Stimulated activated CD4-positive, alpha-beta T cell treated with anti-CD3 and anti-CD28 coated beads, Interleukin-1b, Interleukin-23, amount 100 ng/mL, for 48 hours (primary cell): ENCODE measurements at regions not wholly inside any gene's neighbourhood (a gene's known extent, or its start where the extent isn't known, plus 50 kb on each side); places are given as distances from the start of the nearest gene placed in this dataset.

Source experiments
- DNase-seq: peaks from one replicate; pipeline ENCODE4 v3.0.0-alpha.2; 2020

- DNase-seq = no peak
These were observed 213.4 kb downstream of the CBLN1 start for GRCh38 chr16:49068224-49068623.

GRCh38 chr16:49067776-49068175, 213.9 kb downstream of the CBLN1 start:
- DNase-seq = no peak

- DNase-seq = no peak
These were observed 220.4 kb downstream of the CBLN1 start for GRCh38 chr16:49061137-49061714.

GRCh38 chr16:49060728-49061127, 220.9 kb downstream of the CBLN1 start:
- no peak for DNase-seq

- DNase-seq = no peak
These were observed 223.3 kb downstream of the CBLN1 start for GRCh38 chr16:49058382-49058781.

GRCh38 chr16:49057936-49058335, 223.7 kb downstream of the CBLN1 start:
- no peak for DNase-seq

- no peak for DNase-seq
These were observed 224.2 kb downstream of the CBLN1 start for GRCh38 chr16:49057391-49057790.

- DNase-seq = no peak
These were observed 225.1 kb downstream of the CBLN1 start for GRCh38 chr16:49056546-49056945.

- no peak for DNase-seq
These were observed 225.7 kb downstream of the CBLN1 start for GRCh38 chr16:49055824-49056545.

GRCh38 chr16:49055291-49055690, 226.3 kb downstream of the CBLN1 start:
- DNase-seq = no peak

GRCh38 chr16:49054606-49055005, 227.0 kb downstream of the CBLN1 start:
- DNase-seq = no peak

- no peak for DNase-seq
These were observed 228.8 kb downstream of the CBLN1 start for GRCh38 chr16:49052846-49053245.

- DNase-seq = no peak
These were observed 230.1 kb downstream of the CBLN1 start for GRCh38 chr16:49051576-49051975.

GRCh38 chr16:49050607-49051006, 231.0 kb downstream of the CBLN1 start:
- no peak for DNase-seq

GRCh38 chr16:49049644-49050043, 232.0 kb downstream of the CBLN1 start:
- no peak for DNase-seq

- no peak for DNase-seq
These were observed 232.4 kb downstream of the CBLN1 start for GRCh38 chr16:49049191-49049590.

GRCh38 chr16:49048557-49048956, 233.1 kb downstream of the CBLN1 start:
- DNase-seq = no peak

GRCh38 chr16:49036126-49036525, 245.5 kb downstream of the CBLN1 start:
- DNase-seq = no peak

- no peak for DNase-seq
These were observed 254.2 kb downstream of the CBLN1 start for GRCh38 chr16:49027420-49027819.

GRCh38 chr16:49026566-49027181, 255.0 kb downstream of the CBLN1 start:
- DNase-seq = no peak

GRCh38 chr16:49024896-49025295, 256.7 kb downstream of the CBLN1 start:
- no peak for DNase-seq

GRCh38 chr16:49024016-49024415, 257.6 kb downstream of the CBLN1 start:
- no peak for DNase-seq

- no peak for DNase-seq
These were observed 258.6 kb downstream of the CBLN1 start for GRCh38 chr16:49023050-49023449.

- no peak for DNase-seq
These were observed 259.2 kb downstream of the CBLN1 start for GRCh38 chr16:49022351-49022963.
